Testis (tissue), 2 donors: ENCODE measurements at regions not wholly inside any gene's neighbourhood (a gene's known extent, or its start where the extent isn't known, plus 50 kb on each side); places are given as distances from the start of the nearest gene placed in this dataset.

Source experiments
- POLR2A ChIP-seq: fragments of 450-650 bp; IDR thresholded peaks from one replicate; pipeline ENCODE4 v1.6.1; 2017; ENCODE audit warnings: antibody characterized with exemption, mild to moderate bottlenecking, moderate library complexity
- TF ChIP-seq, protein P1 (sequence below), 3 experiments: fragments of 450-650 bp in 2 of 3; fragments of 200-600 bp in 1 of 3; sonication (generic) in 1 of 3; IDR thresholded peaks; one replicate each; pipeline ENCODE4 v1.5.1; 2016 to 2019; ENCODE audit warnings: antibody characterized with exemption in 3 of 3, mild to moderate bottlenecking in 2 of 3, moderate library complexity in 1 of 3

DNA sequence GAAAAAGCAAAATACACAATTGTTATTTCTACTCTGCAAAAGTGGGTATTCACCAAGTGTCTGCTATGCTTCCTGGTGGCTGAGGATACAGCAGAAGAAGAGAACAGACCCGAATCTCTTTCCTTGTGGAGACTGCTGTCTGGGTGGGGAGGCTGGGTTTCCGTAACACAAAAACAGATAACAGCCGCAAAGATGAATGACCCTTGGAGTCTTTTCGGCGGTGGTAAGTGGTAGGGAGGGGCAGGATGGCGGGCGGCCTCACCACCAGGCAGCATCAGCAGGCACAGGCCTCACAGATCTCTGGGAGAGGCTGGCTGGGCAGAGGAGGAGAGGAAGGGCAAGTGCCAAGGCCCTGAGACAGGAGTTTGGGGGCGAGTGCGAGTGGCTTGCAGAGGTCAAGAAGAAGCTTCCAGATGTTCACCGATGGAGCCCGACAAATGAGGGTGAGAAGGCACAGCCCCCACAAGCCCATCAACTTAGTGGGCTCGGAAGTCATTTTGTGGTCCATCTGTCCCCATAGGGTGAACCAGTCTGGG lies 164.2 kb downstream of the RHOU start:
- TF ChIP-seq, protein P1, sequence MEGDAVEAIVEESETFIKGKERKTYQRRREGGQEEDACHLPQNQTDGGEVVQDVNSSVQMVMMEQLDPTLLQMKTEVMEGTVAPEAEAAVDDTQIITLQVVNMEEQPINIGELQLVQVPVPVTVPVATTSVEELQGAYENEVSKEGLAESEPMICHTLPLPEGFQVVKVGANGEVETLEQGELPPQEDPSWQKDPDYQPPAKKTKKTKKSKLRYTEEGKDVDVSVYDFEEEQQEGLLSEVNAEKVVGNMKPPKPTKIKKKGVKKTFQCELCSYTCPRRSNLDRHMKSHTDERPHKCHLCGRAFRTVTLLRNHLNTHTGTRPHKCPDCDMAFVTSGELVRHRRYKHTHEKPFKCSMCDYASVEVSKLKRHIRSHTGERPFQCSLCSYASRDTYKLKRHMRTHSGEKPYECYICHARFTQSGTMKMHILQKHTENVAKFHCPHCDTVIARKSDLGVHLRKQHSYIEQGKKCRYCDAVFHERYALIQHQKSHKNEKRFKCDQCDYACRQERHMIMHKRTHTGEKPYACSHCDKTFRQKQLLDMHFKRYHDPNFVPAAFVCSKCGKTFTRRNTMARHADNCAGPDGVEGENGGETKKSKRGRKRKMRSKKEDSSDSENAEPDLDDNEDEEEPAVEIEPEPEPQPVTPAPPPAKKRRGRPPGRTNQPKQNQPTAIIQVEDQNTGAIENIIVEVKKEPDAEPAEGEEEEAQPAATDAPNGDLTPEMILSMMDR (IDR thresholded peaks at IDR 0.05), result no peak
- TF ChIP-seq POLR2A, result no peak
